SK-N-MC (cell line): ENCODE measurements at regions not wholly inside any gene's neighbourhood (a gene's known extent, or its start where the extent isn't known, plus 50 kb on each side); places are given as distances from the start of the nearest gene placed in this dataset.

Experiments
- DNase-seq: peaks from one replicate; pipeline ENCODE4 v3.0.0-alpha.2; 2011; ENCODE audit warnings: low read depth, low spot score
- H3K27ac ChIP-seq: fragments of 200-600 bp; sonication (generic); 2 replicates; pipeline ENCODE4 v1.5.1; 2016; ENCODE audit warnings: mixed run types
- H3K36me3 ChIP-seq: fragments of 200-600 bp; sonication (generic); 2 replicates; pipeline ENCODE4 v1.6.1; 2017; ENCODE audit warnings: antibody characterized with exemption, low read length, mixed read lengths; ENCODE audit not compliant: insufficient read depth
- H3K4me3 ChIP-seq: fragments of 200-600 bp; sonication (generic); 2 replicates; pipeline ENCODE4 v1.5.1; 2016
- H3K9ac ChIP-seq: fragments of 200-600 bp; sonication (generic); 2 replicates; pipeline ENCODE4 v1.8.0; 2017; ENCODE audit warnings: mixed run types, mixed read lengths; ENCODE audit not compliant: insufficient read length
- H3K9me3 ChIP-seq: fragments of 200-600 bp; sonication (generic); 2 replicates; pipeline ENCODE4 v1.6.1; 2017; ENCODE audit warnings: low read depth, mild to moderate bottlenecking, antibody characterized with exemption, low read length, moderate library complexity, mixed read lengths
- EZH2 ChIP-seq: fragments of 200-600 bp; sonication (generic); IDR thresholded peaks from one replicate; pipeline ENCODE4 v1.6.1; 2017; ENCODE audit warnings: antibody characterized with exemption
- FOXP2 ChIP-seq: optimal IDR thresholded peaks from 2 replicates; pipeline ENCODE3; 2011; ENCODE audit warnings: mild to moderate bottlenecking, moderate library complexity; ENCODE audit not compliant: insufficient read depth; ENCODE audit errors: extremely low read length, control extremely low read depth
- POLR2AphosphoS5 ChIP-seq: IDR thresholded peaks from 2 replicates; pipeline ENCODE4 v1.6.1; 2012; ENCODE audit warnings: mild to moderate bottlenecking, low read depth, low read length, borderline replicate concordance

DNA sequence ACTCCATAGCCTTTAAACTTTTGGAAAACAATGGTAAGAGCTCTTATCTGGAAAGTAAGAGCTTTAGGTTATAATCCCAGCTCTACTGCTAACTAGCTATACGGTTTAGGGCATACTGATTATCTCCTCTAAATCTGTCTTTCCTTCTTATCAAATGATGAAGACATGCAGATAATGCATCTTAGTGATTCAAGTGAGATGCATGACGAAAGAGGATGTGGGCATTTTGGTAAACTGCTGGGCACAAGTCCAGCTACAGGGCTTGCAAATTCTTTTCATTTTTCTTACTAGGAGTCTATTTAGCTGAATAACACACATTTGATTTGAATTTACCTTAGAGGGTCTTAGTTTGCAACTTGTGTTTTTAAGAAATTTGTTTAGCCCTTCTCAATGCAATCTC is 1604.8 kb upstream of the ZEB2 start:
- Histone ChIP-seq H3K27ac (no peak overlapping the region), H3K9ac (no peak overlapping the region), H3K4me3 (no peak overlapping the region), H3K36me3 (no peaks in the 10 kb centered on the region), H3K9me3 (no peaks in the 10 kb centered on the region)
- DNase-seq, result no peak
- no peak for TF ChIP-seq EZH2
- TF ChIP-seq POLR2AphosphoS5, result no peak
- no peak for TF ChIP-seq FOXP2

DNA sequence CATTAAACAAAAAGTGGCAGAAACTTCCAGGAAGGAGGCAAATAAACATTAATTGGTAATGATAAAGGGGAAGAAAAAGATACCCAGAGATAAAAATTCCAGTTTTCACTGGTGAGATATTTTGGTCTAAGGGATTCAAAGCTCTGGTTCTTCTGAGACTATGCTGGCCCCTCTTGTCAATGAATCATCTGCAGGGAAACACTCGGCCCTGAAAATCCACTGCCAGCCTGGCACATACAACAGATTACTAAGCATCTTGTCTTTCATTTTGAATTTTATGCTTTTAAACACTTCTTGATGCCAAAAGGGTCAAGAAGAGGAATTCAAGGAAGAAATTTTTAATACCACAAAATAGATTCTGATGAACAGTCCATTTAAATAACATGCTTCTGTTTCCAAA is 1603.8 kb upstream of the ZEB2 start:
- TF ChIP-seq POLR2AphosphoS5 (no peak), EZH2 (no peak), FOXP2 (no peak)
- Histone ChIP-seq H3K27ac (no peak overlapping the region), H3K9ac (no peak overlapping the region), H3K36me3 (no peaks in the 10 kb centered on the region), H3K4me3 (no peak overlapping the region), H3K9me3 (no peaks in the 10 kb centered on the region)
- DNase-seq, result no peak

DNA sequence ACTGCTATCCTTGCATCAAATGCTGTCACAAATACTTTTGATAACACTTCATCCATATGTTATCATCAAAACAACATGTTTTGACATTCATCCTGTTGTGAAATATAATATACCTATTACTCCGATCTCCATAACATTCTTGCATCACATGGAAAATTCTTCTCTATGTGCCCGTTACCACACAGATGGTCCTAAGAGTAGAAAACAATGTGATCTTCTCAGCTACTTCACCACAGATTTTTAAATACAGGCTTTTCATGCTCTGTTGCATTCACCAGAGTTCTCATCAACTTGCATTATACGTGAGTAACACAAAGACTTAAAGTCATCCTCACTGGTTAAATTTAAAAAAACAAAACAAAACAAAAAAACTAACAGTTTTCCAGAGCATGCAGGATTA is 1603.3 kb upstream of the ZEB2 start:
- Histone ChIP-seq H3K27ac (no peak overlapping the region), H3K9ac (no peak overlapping the region), H3K36me3 (no peaks in the 10 kb centered on the region), H3K4me3 (no peak overlapping the region), H3K9me3 (no peaks in the 10 kb centered on the region)
- DNase-seq, result no peak
- TF ChIP-seq FOXP2 (no peak), POLR2AphosphoS5 (no peak), EZH2 (no peak)

DNA sequence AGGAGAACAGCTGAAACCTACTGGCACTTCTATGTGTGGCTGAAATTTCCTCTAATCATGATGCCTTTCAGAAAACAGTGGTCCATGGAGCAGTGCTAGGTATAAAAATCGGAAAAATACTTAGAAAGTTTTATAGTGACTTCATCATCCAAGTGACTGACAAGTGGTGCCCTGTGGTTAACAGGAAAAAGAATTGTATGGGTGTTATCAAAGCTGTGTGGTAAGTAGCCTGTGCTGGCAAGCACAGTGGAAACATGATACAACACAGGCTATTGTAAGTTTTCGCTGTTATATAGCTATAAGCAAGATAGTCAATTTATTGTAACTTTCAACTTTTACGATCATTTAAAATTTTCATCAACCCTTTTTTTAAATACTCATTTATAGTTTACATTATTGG is 1599.7 kb upstream of the ZEB2 start:
- Histone ChIP-seq H3K9me3 (no peaks in the 10 kb centered on the region), H3K27ac (no peak overlapping the region), H3K4me3 (no peak overlapping the region), H3K9ac (no peak overlapping the region), H3K36me3 (no peaks in the 10 kb centered on the region)
- TF ChIP-seq EZH2, result no peak
- no peak for TF ChIP-seq POLR2AphosphoS5
- TF ChIP-seq FOXP2, result no peak
- no peak for DNase-seq

DNA sequence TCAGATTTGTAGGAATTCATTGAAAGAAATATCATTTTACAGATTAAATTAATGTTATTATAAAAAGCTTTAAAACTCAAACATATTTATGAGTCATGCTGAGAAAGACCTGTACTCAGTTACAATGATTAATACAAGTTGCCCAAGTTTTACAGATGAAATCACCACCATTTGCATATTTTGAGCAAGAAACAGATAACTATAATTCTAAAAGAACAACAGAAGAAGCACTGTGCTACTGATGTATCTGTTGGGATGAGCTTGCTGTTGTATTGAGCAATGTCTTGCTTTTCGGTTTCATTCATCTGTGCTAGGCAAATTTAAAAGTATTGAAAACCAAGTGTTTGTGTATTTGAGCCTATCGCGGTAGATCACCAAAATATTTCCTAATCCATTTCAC is 1589.1 kb upstream of the ZEB2 start:
- DNase-seq, result no peak
- no peak overlapping the region for H3K27ac ChIP-seq
- no peaks in the 10 kb centered on the region for H3K9me3 ChIP-seq
- TF ChIP-seq FOXP2 (no peak), EZH2 (no peak), POLR2AphosphoS5 (no peak)
- no peak overlapping the region for H3K4me3 ChIP-seq
- H3K9ac ChIP-seq, result no peak overlapping the region
- H3K36me3 ChIP-seq, result no peaks in the 10 kb centered on the region

DNA sequence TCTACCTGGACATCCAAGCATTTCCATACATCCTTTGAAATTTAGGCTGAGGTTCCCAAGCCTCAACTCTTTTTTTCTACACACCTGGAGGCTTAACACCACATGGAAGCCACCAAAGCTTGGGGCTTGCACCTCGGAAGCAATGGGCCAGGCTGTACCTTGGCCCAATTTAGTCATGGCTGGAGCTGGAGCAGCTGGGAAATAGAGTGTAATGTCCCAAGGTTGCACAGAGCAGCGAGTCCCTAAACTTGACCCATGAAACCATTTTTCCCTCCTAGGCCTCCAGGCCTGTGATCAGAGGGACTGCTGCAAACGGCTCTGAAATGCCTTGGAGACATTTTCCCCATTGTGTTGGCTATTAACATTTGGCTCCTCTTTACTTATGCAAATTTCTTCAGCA is 1574.3 kb upstream of the ZEB2 start:
- Histone ChIP-seq H3K9ac (no peak overlapping the region), H3K27ac (no peak overlapping the region), H3K36me3 (no peaks in the 10 kb centered on the region), H3K9me3 (no peaks in the 10 kb centered on the region), H3K4me3 (no peak overlapping the region)
- no peak for DNase-seq
- TF ChIP-seq POLR2AphosphoS5 (no peak), EZH2 (no peak), FOXP2 (no peak)

DNA sequence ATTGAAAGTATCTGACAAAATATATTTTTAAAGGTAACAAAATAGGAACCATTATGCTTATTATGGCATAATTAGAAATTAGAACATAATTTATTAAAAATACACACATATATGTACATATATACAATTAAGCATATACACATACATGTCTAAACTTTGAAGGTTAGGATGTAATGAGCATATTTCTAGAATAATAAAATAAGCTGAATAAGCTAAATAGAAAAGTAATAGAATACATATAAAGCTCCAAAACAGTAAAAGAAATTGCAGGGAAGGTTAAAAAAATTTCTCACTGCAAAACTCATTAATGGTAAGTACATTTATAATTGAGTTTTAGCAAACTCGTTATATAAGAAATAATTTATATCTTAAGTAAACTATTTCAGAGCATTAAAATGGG is 1561.5 kb upstream of the ZEB2 start:
- H3K36me3 ChIP-seq, result no peaks in the 10 kb centered on the region
- no peak for DNase-seq
- no peak for TF ChIP-seq POLR2AphosphoS5

DNA sequence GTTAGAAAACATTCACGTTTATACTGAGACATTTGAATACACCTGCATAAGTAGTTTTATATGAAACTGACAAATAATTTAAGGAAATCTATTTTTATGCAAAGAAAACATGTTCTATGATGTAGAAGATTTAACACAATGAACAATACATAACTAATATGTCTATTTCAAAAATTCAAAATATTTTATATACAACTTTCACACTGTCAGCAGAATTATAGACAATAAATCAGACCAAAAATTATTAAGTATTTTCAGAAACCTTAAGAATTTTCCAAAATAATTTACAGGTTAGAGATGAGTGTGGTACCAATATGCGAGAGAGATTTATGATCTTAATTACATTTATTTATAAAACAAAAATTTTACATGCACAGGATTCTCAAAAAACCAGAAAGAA is 1561.0 kb upstream of the ZEB2 start:
- Histone ChIP-seq H3K9ac (no peak overlapping the region), H3K36me3 (no peaks in the 10 kb centered on the region), H3K27ac (no peak overlapping the region), H3K4me3 (no peak overlapping the region), H3K9me3 (no peaks in the 10 kb centered on the region)
- DNase-seq, result no peak
- TF ChIP-seq EZH2 (no peak), POLR2AphosphoS5 (no peak), FOXP2 (no peak)

More for the DNA sequence above, 1561.5 kb upstream of the ZEB2 start:
- H3K9ac ChIP-seq, result no peak overlapping the region
- no peak overlapping the region for H3K27ac ChIP-seq
- no peak overlapping the region for H3K4me3 ChIP-seq
- H3K9me3 ChIP-seq, result no peaks in the 10 kb centered on the region

DNA sequence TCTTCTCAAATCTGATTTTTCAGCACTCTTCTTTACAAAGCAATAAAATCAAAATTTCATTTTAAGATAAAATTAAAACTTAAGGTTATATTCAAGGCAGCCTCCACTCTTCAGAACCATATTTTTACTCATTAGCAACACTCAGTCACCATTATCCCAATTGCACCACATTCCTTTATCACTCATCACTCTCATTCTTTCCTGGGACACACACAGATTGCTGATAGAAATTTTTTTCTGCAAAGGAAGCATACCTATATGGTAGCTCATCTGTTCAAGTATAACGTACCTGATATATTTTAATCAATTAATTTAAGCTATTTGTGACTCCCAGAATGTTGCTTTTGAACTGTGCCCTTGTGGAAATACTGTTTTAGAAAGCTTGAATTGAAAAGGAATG is 1559.3 kb upstream of the ZEB2 start:
- DNase-seq, result no peak
- no peak for TF ChIP-seq EZH2
- no peak for TF ChIP-seq POLR2AphosphoS5
- no peak overlapping the region for H3K27ac ChIP-seq
- H3K9ac ChIP-seq, result no peak overlapping the region
- no peak overlapping the region for H3K4me3 ChIP-seq
- H3K36me3 ChIP-seq, result no peaks in the 10 kb centered on the region
- H3K9me3 ChIP-seq, result no peaks in the 10 kb centered on the region

DNA sequence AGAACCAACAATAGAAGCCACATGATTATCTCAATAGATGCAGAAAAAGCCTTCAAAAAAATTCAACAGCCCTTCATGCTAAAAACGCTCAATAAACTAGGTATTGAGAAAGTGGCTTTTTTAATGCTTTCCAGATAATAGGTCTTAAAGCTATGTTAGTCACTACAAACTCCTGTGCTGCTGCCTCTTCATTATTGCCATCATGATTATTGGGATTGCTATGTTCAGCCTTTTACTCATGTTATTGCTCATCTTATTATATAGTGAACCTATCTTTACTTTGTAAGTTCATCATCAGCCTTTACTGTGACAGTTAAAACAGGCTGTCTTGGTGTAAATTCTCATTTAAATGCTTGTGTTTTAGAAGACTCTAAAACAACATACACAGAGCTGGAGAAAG is 1557.2 kb upstream of the ZEB2 start:
- Histone ChIP-seq H3K27ac (no peak overlapping the region), H3K9ac (no peak overlapping the region), H3K4me3 (no peak overlapping the region), H3K36me3 (no peaks in the 10 kb centered on the region), H3K9me3 (no peaks in the 10 kb centered on the region)
- DNase-seq, result no peak
- no peak for TF ChIP-seq POLR2AphosphoS5
- TF ChIP-seq EZH2, result no peak
- no peak for TF ChIP-seq FOXP2
